Astrocyte (in vitro differentiated cells and primary cell): ENCODE measurements at regions not wholly inside any gene's neighbourhood (a gene's known extent, or its start where the extent isn't known, plus 50 kb on each side); places are given as distances from the start of the nearest gene placed in this dataset.

ENCODE experiments used
- CTCF ChIP-seq: IDR thresholded peaks from 2 replicates; pipeline ENCODE4 v1.5.1; 2011; ENCODE audit warnings: low read depth, mild to moderate bottlenecking, inconsistent platforms, low read length, moderate library complexity; ENCODE audit not compliant: insufficient read depth
- EZH2 ChIP-seq: IDR thresholded peaks from 2 replicates; pipeline ENCODE4 v1.6.1; 2012; ENCODE audit warnings: mild to moderate bottlenecking, low read length, inconsistent platforms; ENCODE audit not compliant: insufficient read depth

GRCh38 chr4:136369073-136369472 is 1163.2 kb downstream of the PCDH18 start:
- TF ChIP-seq CTCF (no peak), EZH2 (no peak)
